Ovary (tissue), 3 donors: ENCODE measurements at regions not wholly inside any gene's neighbourhood (a gene's known extent, or its start where the extent isn't known, plus 50 kb on each side); places are given as distances from the start of the nearest gene placed in this dataset.

ENCODE experiments used
- POLR2A ChIP-seq: fragments of 450-650 bp; IDR thresholded peaks from one replicate; pipeline ENCODE4 v1.6.1; 2017; ENCODE audit warnings: antibody characterized with exemption, mild to moderate bottlenecking, moderate library complexity
- TF ChIP-seq, protein P1 (sequence below), 3 donors: fragments of 450-650 bp in 2 of 3; fragments of 200-600 bp in 1 of 3; IDR thresholded peaks; one replicate each; pipeline versions ENCODE4 v1.5.1 to v1.8.0; 2016 to 2022; ENCODE audit warnings: antibody characterized with exemption in 3 of 3, mild to moderate bottlenecking in 1 of 3
- donor health status: DM: no; HTN: no; CAD: no.

DNA sequence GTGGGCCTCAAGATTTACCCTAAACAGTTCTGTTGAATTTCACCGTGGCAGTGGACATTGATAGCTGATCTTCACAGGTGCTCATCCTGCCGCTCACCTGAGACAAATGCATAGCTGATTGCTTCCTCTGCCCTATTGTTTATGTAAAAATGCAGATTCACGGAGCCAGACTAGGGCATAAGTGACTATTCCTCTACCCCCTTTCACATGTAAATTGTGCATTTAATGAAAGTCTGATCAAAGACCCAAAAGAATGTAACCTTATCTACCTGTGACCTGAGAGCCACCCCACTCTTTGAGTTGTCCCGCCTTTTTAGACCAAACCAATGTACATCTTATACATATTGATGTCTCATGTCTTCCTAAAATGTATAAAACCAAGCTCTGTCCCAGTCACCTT, 312.4 kb upstream of the CDH5 start:
- TF ChIP-seq, protein P1, sequence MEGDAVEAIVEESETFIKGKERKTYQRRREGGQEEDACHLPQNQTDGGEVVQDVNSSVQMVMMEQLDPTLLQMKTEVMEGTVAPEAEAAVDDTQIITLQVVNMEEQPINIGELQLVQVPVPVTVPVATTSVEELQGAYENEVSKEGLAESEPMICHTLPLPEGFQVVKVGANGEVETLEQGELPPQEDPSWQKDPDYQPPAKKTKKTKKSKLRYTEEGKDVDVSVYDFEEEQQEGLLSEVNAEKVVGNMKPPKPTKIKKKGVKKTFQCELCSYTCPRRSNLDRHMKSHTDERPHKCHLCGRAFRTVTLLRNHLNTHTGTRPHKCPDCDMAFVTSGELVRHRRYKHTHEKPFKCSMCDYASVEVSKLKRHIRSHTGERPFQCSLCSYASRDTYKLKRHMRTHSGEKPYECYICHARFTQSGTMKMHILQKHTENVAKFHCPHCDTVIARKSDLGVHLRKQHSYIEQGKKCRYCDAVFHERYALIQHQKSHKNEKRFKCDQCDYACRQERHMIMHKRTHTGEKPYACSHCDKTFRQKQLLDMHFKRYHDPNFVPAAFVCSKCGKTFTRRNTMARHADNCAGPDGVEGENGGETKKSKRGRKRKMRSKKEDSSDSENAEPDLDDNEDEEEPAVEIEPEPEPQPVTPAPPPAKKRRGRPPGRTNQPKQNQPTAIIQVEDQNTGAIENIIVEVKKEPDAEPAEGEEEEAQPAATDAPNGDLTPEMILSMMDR (IDR thresholded peaks at IDR 0.05), result no peak
- TF ChIP-seq POLR2A, result no peak
